Nucleus accumbens (tissue), 56 donors: ENCODE measurements at regions not wholly inside any gene's neighbourhood (a gene's known extent, or its start where the extent isn't known, plus 50 kb on each side); places are given as distances from the start of the nearest gene placed in this dataset.
"Not testable (repeated sequence)": the region's sequence is repeated elsewhere in the genome, so short reads cannot be mapped to it uniquely, and the experiment has no call there.

ENCODE experiments used
- DNase-seq, 56 donors: peaks; one replicate each; lab custom pipeline; 2025; lab: John Stamatoyannopoulos, UW

GRCh38 chr10:117492504-117492903, 50.0 kb upstream of the EMX2 start:
- DNase-seq, result no peak

- no peak for DNase-seq
Measured at GRCh38 chr10:117488004-117488403, 54.5 kb upstream of the EMX2 start.

GRCh38 chr10:117486606-117487005, 55.9 kb upstream of the EMX2 start:
- no peak for DNase-seq

GRCh38 chr10:117483056-117483590, 59.4 kb upstream of the EMX2 start:
- DNase-seq, result no peak

- DNase-seq, result not testable (repeated sequence)
Measured at GRCh38 chr10:117481011-117481410, 61.5 kb upstream of the EMX2 start.

GRCh38 chr10:117480097-117480496, 62.4 kb upstream of the EMX2 start:
- no peak for DNase-seq

GRCh38 chr10:117477961-117478670, 64.4 kb upstream of the EMX2 start:
- no peak for DNase-seq

- no peak for DNase-seq
Measured at GRCh38 chr10:117477211-117477947, 65.2 kb upstream of the EMX2 start.

GRCh38 chr10:117476716-117477115, 65.8 kb upstream of the EMX2 start:
- no peak for DNase-seq

- no peak for DNase-seq
Measured at GRCh38 chr10:117476281-117476680, 66.3 kb upstream of the EMX2 start.

GRCh38 chr10:117472872-117473271, 69.7 kb upstream of the EMX2 start:
- no peak for DNase-seq

GRCh38 chr10:117471344-117471874, 71.1 kb upstream of the EMX2 start:
- DNase-seq, result no peak

- no peak for DNase-seq
Measured at GRCh38 chr10:117470733-117471132, 71.8 kb upstream of the EMX2 start.

- no peak for DNase-seq
Measured at GRCh38 chr10:117468665-117469064, 73.9 kb upstream of the EMX2 start.

- DNase-seq, result no peak
Measured at GRCh38 chr10:117464176-117464575, 78.4 kb upstream of the EMX2 start.

- no peak for DNase-seq
Measured at GRCh38 chr10:117463545-117463920, 79.0 kb upstream of the EMX2 start.

- DNase-seq, result no peak
Measured at GRCh38 chr10:117462816-117463544, 79.6 kb upstream of the EMX2 start.

GRCh38 chr10:117462424-117462792, 80.1 kb upstream of the EMX2 start:
- no peak for DNase-seq

GRCh38 chr10:117461766-117462423, 80.7 kb upstream of the EMX2 start:
- DNase-seq, result no peak
